Head of caudate nucleus (tissue), 42 donors: ENCODE measurements at regions not wholly inside any gene's neighbourhood (a gene's known extent, or its start where the extent isn't known, plus 50 kb on each side); places are given as distances from the start of the nearest gene placed in this dataset.

Source experiments
- DNase-seq, 42 donors: peaks; one replicate each; pipeline versions ENCODE4 v3.0.0 to v3.0.0-alpha.2; 2020 to 2021; ENCODE audit warnings: mixed read lengths in 7 of 42
- intact Hi-C: fragments of 100-400 bp; cut with DNase I; formaldehyde crosslinking; loops from one replicate; pipeline ENCODE4 v1.15.0; 2022

GRCh38 chr11:70647188-70648166 lies 249.1 kb downstream of the CTTN start:
- intact Hi-C loops: no loop called here
- no peak for DNase-seq

GRCh38 chr11:70650075-70650909 lies 252.0 kb downstream of the CTTN start:
- intact Hi-C loops: no loop called here
- DNase-seq: peak in 32 of 42 donors; percentile 29 to 81 (median 54)

DNA sequence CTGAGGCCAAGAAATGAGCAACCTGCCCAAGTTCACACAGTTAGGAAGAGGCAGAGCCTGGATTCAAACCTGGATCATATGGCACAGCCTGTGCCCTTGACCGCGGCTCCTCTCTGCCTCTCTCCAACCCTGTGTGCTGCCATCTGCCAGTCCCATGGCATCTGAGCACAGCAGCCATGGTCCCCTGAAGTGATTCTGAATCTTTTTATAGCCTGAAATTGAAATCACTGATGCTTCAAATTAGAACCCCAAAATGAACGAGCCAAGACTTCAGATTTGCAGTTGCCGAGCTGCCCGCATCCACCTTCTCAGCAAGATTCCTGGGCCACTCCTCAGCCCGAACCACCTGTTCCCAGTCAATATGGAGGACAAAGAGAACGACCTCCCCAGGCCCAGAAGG lies 252.7 kb downstream of the CTTN start:
- DNase-seq: no peak
- intact Hi-C loops: no loop called here

- intact Hi-C loops: no loop called here
- no peak for DNase-seq
Observed at GRCh38 chr11:70654016-70654415, 255.7 kb downstream of the CTTN start.

DNA sequence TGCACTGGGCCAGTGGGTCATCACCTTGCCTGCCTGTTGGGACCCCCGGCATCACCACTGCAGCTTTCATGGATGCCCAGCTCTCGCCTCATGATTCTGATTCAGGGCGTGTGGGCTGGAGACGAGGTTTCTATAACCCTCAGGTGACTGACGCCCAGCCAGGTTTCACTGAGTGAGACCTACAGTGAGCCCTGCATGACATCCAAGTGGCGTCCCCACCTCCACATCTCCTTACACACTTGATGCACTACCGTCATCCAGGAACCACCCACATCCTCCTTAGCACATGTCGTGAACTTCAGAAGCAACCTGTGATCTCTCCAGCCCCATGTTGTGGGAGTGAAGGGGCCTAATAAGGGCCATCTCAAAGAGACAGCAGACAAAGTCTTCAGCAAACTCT lies 257.5 kb downstream of the CTTN start:
- intact Hi-C loops: no loop called here
- DNase-seq: peak in 35 of 42 donors; percentile 15 to 87 (median 55)

DNA sequence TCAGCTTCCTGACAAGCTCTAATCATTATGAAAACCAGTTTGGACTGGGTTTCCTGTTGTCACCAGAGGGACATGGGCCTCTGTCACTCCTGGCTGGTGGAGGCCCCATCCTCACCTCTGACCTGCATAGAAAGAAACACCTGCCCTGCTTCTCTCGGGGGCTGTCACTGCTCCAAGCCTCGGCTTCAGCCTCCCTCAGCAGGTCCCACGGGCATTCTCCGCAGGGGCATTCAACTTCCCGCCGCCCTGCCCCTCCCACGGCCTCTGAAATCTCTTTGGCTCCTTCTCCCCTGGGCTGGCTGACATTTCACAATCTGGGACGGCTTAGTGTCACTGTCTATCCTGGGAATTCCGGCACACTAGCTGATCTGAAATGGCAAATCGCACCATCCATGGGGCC lies 257.9 kb downstream of the CTTN start:
- DNase-seq: no peak
- intact Hi-C loops: no loop called here

- peak in 2 of 42 donors; percentile 29 to 35 for DNase-seq
- intact Hi-C loops: no loop called here
Observed at GRCh38 chr11:70660059-70660888, 261.9 kb downstream of the CTTN start.

- DNase-seq: peak in 7 of 42 donors; percentile 21 to 46 (median 25)
- intact Hi-C loops: no loop called here
Observed at GRCh38 chr11:70660889-70661197, 262.5 kb downstream of the CTTN start.

DNA sequence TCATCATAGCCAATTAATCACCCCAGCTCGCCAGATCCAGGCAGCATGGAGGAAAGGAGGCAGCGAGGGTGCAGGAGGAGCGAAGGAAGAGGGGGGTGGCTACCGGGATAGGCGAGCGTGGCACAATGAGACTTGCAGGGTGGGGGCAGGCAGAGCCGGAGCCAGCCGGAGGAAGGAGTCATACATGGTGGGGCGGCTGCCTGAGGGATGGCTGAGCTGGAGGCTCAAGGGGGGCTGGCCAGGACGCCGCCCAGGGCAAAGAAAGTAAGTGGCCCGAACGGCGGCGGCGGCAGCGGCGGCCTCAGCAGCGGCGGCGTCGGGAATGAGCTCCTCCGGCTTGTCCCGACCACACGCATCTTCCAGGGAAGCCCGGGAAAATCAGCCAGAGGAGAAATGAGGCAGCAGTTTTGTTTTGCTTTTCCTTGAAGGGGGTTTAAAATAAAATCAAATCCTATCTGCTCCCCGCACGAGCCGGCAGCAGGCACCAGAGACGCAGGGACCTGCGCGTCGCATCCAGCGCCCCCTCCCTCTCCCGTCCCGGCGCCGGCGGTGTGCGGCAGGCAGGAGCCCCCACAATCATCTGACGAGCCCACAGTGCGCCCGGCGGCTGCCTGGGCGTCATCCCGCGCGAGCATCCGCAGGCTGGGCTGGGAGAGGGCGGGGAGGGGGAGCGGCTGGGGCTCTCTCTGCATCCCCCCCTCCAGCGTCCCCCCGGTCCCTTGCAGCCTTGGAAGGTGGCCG lies 263.6 kb downstream of the CTTN start:
- intact Hi-C loops: no loop called here
- DNase-seq: peak; percentile 20 to 92 (median 72)

- no peak for DNase-seq
- intact Hi-C loops: no loop called here
Observed at GRCh38 chr11:70662691-70663098, 264.4 kb downstream of the CTTN start.

DNA sequence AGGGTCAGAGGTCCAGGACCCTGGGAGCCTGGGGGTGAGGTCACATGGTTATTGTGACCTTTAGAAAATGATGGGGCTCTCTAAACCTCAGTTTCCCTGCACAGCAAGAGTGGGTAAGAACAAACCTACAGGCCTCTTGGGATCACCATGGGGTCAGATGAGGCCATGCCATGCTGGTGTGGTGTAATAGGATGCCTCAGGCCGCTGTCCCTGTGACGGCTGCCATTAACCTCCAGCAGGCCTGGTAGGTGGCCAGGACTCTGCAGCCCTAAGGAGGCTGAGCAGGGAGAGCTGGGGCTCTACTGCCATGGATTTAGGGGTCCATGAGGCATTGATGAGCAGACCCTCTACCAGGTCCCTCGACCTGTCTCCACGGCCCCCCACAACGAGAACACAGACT lies 265.5 kb downstream of the CTTN start:
- no peak for DNase-seq
- intact Hi-C loops: no loop called here

DNA sequence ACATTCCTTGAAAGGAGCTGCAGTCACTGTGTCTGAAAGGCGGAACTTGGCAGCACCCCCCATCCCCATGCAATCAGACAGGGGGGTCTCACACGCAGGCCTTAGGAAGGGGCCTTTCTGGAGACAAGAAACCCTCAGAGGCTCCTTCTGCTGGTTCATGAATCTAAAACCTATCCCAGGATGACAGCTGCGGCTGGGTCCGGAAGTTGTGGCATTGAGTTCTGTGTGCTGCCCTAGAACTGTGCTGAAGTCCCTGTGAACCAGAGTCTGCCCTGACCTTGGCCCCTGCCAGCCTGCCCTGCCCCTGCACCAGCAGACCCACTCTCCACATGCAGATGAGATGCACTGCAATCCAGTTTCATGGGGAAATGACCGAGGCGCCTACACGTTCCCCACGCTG lies 268.0 kb downstream of the CTTN start:
- intact Hi-C loops: no loop called here
- DNase-seq: no peak

DNA sequence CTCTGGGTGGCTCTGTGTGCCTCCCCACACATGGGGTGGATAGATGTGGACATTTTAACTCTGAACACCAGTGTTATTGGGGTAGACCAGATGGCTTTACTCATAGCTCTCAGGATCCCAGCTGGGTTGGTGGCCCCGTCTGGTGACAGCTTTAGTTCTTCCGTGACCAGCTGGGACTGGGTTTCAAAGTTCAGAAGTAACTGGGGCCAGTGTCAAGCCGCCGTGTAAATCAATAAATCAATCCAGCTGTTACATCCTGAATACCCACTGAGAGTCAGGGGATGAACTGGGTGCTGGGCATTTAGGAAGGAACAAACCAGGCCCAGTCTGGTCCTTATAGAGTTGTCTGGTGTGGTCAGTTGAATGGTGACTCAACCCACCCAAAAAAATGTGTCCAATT lies 269.4 kb downstream of the CTTN start:
- intact Hi-C loops: no loop called here
- DNase-seq: no peak

- intact Hi-C loops: no loop called here
- DNase-seq: no peak
Observed at GRCh38 chr11:70668204-70669202, 270.2 kb downstream of the CTTN start.

DNA sequence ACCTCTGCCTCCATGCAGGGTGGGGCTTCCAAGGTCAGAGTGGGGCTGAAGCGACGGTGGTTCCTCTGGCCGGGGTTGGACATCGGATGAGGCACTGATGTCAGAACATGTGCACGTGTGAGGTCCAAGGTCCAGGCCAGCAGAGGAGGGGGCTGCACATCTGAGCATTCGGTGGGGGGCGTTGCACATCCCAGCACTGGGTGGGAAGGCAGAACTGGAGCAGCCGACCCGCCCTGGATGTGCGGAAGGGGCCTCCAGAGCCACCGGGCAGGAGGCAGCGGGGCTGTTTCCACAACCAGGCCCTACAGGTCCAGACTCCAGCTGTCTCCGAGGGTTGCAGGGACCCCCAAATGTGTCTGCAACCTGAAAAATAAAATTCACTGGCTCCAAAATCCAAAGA lies 271.0 kb downstream of the CTTN start:
- no peak for DNase-seq
- intact Hi-C loops: no loop called here

GRCh38 chr11:70669871-70670675 lies 271.7 kb downstream of the CTTN start:
- intact Hi-C loops: no loop called here
- no peak for DNase-seq

GRCh38 chr11:70670676-70671034 lies 272.3 kb downstream of the CTTN start:
- intact Hi-C loops: no loop called here
- DNase-seq: no peak
